COLO668 (cell line): ENCODE measurements at regions not wholly inside any gene's neighbourhood (a gene's known extent, or its start where the extent isn't known, plus 50 kb on each side); places are given as distances from the start of the nearest gene placed in this dataset.
"Not testable (repeated sequence)": the region's sequence is repeated elsewhere in the genome, so short reads cannot be mapped to it uniquely, and the experiment has no call there.

Experiments used
- DNase-seq: peaks from one replicate; lab custom pipeline; 2025; ENCODE audit not compliant: unreplicated experiment; lab: John Stamatoyannopoulos, UW

- no peak for DNase-seq
These were observed 60.3 kb downstream of the CHRD start for GRCh38 chr3:184440151-184440550.

GRCh38 chr3:184441202-184441900 lies 61.5 kb downstream of the CHRD start:
- DNase-seq, result no peak

- no peak for DNase-seq
These were observed 63.5 kb downstream of the CHRD start for GRCh38 chr3:184443364-184443763.

GRCh38 chr3:184443831-184444230 lies 64.0 kb downstream of the CHRD start:
- no peak for DNase-seq

- no peak for DNase-seq
These were observed 68.7 kb downstream of the CHRD start for GRCh38 chr3:184448321-184449160.

- no peak for DNase-seq
These were observed 69.3 kb downstream of the CHRD start for GRCh38 chr3:184449161-184449515.

- no peak for DNase-seq
These were observed 70.7 kb downstream of the CHRD start for GRCh38 chr3:184450547-184450946.

- DNase-seq, result no peak
These were observed 73.4 kb downstream of the CHRD start for GRCh38 chr3:184453296-184453695.

GRCh38 chr3:184455991-184456390 lies 76.1 kb downstream of the CHRD start:
- DNase-seq, result no peak

GRCh38 chr3:184456476-184456875 lies 76.6 kb downstream of the CHRD start:
- no peak for DNase-seq

GRCh38 chr3:184457329-184457728 lies 77.5 kb downstream of the CHRD start:
- no peak for DNase-seq

GRCh38 chr3:184457784-184458377 lies 78.0 kb downstream of the CHRD start:
- not testable (repeated sequence) for DNase-seq

- DNase-seq, result no peak
These were observed 79.5 kb downstream of the CHRD start for GRCh38 chr3:184459355-184459754.

- no peak for DNase-seq
These were observed 80.4 kb downstream of the CHRD start for GRCh38 chr3:184460276-184460675.

GRCh38 chr3:184461219-184461618 lies 81.4 kb downstream of the CHRD start:
- DNase-seq, result no peak

- DNase-seq, result no peak
These were observed 86.1 kb downstream of the CHRD start for GRCh38 chr3:184465883-184466412.

- DNase-seq, result no peak
These were observed 86.6 kb downstream of the CHRD start for GRCh38 chr3:184466413-184466960.

GRCh38 chr3:184467171-184467570 lies 87.3 kb downstream of the CHRD start:
- DNase-seq, result no peak

- no peak for DNase-seq
These were observed 90.7 kb downstream of the CHRD start for GRCh38 chr3:184470551-184470950.

- DNase-seq, result no peak
These were observed 90.1 kb upstream of the EPHB3 start for GRCh38 chr3:184471439-184471838.

- DNase-seq, result no peak
These were observed 88.7 kb upstream of the EPHB3 start for GRCh38 chr3:184472723-184473428.
